ENCODE measurements at regions not wholly inside any gene's neighbourhood (a gene's known extent, or its start where the extent isn't known, plus 50 kb on each side); places are given as distances from the start of the nearest gene placed in this dataset.

DNA sequence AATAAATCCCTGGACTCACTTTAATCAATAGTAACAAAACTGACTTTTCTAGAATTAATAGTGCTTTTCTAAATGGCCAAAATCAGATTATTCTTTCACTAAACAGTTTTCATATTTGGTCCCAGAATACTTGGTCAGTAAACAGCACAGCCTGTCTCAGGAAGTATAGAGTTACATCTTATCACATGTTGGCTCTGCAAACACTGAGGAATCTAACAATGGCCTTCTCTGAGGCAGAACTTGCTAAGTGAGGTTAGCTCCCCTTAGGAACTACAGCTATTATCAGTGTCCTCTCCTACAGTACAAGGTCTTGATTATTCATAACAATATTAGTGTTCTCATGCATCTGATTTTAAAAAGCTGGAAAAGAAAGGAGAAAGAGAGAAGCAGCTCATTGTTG is 1622.8 kb downstream of the HACE1 start:
- no peak for DNase-seq

DNA sequence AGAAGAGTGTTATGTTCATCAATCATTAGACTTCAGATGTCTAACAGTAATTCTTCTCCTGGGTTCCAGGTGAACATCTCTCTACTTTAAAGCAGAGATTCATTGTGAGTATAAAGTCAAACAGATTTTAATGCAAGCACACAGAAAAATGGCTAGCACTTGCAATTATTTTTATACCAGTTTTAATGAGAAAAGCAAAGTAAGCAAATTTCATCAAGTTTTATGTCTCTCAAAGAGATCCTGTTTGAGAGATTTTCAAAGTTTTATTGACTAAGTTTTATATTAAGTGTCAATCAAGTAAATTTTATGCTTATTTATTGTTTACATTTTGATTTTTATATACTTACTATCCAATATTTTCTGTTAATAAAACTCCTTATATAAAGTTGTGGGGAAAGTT is 1628.5 kb downstream of the HACE1 start:
- no peak for DNase-seq

GRCh38 chr6:103215847-103216246 is 1643.9 kb downstream of the HACE1 start:
- DNase-seq = no peak

DNA sequence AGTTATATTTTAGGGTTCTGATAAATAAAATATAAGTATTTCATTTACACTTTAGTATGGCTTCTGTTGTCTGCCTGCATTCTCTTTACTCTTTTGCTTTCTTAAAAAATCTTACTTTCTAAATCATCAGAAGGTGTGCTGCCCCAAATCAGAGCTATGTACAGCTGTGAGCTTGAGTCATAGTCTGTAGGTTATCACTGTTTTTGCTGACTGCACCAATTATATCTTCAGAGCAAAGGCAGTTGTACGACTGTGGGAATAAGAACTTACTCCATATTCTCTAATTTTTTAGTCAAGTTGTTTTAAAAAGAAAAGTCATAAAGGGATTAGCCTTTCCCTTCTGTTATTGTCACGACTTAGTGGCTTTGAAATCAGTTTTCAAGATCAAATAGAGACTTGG is 1649.0 kb downstream of the HACE1 start:
- no peak for DNase-seq

DNA sequence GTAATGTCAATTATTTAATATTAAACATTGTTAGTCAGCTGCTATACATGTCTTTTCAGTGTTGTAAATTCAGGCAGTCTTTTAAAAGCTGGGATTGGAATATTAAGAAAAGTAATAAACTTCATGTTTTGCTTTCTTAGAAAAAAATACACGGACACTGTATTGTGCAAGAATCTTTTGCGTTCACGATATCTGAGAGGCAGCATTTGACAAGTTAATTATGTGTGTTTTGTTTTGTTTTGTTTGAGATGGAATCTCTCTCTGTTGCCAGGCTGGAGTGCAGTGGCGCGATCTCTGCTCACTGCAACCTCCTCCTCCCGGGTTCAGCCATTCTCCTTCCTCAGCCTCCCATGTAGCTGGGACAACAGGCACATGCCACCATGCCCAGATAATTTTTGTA is 1661.3 kb downstream of the HACE1 start:
- no peak for DNase-seq

- DNase-seq = no peak
These were observed 1666.3 kb downstream of the HACE1 start for GRCh38 chr6:103193413-103193812.

- DNase-seq = no peak
These were observed 1668.2 kb downstream of the HACE1 start for GRCh38 chr6:103191391-103192093.

- DNase-seq = no peak
These were observed 1674.9 kb downstream of the HACE1 start for GRCh38 chr6:103184776-103185175.

DNA sequence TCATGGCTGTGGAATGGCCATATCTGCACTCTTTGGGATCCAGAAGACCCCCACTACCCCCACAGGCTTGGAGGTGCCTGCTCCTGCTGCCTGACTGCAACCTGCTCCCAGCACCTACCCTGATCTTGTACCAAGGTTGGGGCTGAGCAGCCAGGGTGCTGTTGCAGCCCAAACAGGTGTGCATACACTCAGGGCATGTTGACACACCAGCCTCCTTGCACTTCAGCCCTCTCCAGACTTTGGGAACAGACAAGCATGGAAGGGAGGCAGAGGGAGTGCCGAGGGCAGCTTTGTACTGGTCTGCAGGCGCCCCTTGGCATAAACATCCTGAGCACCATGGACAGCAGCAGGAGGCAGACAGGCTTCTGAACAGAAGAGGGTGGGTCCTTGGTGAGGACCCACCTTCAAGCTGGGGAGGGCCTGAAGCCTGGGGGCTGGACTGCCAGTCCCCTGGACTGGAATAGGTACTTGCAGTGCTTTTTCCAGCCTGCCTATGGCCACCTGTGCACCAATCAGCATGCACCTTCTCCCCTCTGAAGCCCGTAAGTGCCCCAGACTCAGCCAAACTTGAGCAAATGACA is 1675.8 kb downstream of the HACE1 start:
- no peak for DNase-seq

- no peak for DNase-seq
These were observed 1681.5 kb downstream of the HACE1 start for GRCh38 chr6:103178193-103178592.

- no peak for DNase-seq
These were observed 1681.9 kb downstream of the HACE1 start for GRCh38 chr6:103177791-103178190.

DNA sequence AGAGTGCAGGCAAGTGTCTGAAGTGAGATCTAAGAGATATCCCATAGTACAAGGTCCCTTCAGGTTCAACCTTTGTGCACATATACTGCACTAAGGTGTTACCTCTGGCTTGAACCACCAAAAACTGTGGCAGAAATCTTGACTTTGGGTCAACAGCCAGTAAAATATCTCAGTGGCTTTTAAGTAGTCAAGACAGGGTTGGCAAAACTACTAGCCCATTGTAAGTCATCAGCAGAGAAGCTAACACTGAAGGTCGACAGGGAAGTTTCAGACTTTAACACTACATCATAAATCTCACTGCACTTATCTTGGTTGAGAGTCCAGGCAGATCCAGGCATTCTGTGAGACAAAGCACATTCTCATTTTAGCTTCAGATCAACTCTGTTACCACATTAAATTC is 1684.7 kb downstream of the HACE1 start:
- no peak for DNase-seq

DNA sequence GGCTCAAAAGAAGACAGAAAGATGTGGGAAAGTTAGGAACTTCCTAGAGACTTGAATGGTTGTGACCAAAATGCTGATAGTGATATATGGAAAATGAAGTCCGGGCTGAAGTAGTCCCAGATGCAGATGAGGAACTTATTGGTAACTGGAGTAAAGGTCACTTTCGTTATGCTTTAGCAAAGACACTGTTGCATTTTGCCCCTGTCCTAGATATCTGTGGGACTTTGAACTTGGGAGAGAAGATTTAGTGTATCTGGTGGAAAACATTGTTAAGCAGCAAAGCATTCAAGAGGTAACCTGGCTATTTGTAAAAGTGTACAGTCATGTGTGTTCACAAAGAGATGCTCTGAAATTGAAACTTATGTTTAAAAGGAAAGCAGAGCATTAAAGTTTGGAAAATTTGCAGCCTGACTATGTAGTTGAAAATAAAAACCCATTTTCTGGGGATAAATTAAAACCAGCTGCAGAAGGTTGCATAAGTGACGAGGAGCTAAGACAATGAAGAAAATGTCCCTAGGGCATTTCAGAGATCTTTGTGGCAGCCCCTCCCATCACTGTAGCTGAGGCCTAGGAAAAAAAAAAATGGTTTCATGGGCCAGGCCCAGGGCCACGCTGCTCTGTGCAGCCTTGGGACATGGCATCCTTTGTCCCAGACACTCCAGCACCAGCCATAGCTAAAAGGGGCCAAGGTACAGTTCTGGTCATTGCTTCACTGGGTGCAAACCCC is 1692.2 kb downstream of the HACE1 start:
- no peak for DNase-seq

- no peak for DNase-seq
These were observed 1704.7 kb downstream of the HACE1 start for GRCh38 chr6:103154779-103155572.

DNA sequence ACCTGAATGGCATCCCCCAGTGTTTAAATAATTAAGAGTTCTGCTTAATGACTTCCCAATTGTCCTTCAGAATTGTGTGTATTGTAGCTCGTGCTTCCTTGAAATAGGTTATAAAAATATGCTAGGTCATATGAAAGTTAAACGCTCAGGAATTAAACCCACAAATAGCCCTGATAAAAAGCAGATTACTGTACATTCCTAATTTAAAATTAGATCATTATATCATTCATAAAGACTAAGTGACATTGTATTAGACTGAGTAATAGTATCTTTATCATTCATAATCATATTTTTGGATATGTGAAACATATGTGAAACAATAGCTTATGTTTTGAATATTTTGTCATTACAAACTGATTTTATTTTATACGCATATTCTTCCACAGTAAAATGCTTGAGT is 1706.7 kb downstream of the HACE1 start:
- DNase-seq = no peak

DNA sequence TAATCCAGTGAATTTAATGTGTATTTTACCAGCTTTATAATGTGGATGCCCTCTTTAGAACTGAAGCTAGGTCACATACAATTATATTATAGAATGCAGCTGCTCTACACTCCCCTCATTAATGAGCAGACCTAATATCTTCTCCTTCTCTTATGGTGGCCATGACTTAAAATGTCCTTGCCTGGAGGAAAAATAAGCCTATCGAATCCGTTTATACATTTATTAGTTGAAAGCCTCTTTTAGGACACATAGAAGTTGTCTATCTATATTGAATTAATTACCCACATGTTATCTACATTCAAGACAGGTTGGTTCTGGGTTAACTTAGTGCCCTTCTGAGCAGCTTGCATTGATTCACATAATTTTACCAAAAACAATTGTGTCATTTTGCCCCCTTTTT is 1716.8 kb downstream of the HACE1 start:
- no peak for DNase-seq

DNA sequence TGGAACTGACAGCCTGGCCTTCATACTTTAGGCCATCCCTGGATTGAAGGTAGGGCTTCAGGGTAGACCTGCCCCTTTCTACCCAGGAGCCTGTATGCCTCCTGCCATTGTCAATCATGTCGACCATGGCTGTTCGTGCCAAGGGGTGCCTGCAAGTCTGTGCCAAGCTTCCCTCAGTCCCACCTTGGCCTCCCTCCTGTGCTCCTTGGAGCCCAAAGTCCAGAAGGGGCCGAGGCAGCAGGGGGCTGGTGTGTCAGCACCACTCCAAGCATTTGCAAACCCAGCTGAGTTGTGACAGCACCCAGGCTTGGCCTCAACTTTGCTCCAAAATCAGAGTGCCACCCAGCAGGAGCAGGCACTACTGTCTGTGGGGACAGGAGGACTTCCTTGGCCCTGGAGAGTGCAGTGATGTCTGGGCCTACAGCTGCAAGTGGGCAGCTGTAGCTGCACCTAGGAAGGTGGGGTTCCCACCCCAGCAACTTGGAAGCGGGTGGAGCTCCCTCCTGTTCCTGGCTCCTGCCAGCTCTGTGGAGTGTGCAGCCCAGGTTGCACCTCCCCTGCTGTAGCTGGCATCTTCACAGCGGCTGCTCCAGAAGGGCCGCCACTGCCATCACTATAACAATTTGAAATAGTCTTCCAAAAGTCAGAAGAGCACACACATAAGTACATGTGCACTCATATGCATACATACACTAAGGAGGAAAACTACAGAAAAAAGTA is 1719.3 kb downstream of the HACE1 start:
- DNase-seq = no peak

DNA sequence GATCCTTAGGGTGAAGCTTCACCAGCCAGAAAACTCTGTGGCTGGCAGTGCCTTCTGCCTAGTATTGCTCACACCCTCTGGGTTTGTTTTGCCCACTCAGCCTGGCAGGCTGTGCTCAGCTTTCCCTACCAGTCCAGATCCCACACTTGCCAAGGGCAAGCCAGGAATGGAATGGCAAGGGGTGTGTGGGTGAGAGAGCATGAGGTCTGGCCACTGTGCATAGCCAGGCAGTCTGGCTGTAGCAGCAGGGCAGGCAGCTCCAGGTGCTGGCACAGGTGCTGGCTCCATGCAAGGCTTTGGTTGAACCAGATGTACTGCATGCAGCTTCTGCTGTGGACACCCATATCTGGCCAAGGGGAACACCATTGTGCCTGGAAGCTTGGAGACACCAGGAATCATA is 1720.3 kb downstream of the HACE1 start:
- DNase-seq = no peak

DNA sequence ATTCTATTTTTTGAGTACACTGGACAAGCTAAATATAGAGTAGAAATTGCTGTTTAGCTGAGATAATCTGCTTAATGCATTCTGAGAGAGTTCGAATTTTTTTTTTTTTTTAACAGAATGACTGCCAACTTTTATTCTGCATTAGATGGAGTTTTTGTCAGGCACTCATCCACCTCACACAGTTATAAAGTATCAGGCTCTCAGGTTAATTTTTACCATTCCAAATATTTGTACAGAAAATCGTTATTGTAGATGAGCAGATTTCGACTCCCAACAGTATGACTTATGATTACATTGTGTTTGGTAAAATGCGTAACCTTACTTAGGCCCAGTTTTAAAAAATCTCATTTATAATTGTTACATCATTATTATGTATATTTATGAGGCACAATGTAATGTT is 1731.0 kb downstream of the GRIK2 start:
- DNase-seq = no peak

DNA sequence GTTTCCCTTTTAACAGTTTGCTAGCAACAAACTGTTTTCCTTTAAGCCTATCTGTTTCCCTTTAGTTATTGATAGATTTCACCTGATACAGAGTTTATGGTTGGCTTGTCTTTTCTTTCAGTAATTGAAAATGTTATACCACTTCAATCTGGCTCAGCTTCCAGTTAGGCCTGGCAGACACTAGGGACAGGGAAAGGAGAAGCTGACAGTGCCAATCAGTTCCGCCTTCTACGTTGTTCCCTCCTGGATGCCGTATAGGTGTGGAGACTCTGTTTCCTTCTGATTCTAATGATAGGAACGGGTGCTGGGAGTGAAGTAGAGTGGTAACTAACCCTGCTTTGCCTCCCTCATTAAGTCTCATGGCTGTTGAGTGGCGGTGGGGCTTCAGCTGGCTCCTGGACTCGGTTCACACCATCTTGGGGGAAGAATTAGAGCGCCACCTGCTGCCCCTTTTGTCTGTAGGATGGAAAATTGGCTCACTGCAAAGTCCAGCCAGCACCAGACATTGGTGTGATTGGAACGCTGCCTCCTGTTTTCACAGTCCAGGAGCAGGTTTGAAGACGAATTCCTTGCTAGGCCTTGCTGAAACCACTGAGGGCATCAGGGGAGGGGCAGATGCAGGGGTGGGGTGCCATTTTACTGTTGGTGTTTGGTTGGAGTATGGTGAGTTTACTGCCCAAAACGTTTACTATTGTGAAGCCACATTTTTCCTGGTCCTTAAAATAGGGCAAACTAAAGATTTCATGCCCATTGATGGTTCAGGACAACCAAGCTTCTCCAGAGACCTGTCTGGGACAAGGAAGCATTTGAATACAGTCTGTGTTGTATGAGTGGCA is 1729.5 kb downstream of the GRIK2 start:
- no peak for DNase-seq

DNA sequence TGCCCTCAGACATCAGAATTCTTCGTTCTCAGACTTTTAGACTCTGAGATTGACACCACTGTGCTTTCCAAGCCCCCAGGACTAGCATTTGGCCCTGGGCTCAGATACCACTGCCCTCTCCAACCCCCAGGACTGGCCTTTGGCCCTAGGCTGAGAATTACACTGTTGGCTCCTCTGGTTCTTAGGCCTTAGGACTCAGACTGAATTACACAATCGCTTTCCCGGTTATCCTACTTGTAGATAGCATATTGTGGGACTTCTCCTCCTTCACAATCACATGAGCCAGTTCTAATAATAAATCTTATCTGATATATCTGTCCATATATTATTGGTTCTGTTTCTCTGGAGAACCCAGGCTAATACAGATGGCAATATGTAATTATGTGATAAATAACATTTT is 1725.5 kb downstream of the GRIK2 start:
- no peak for DNase-seq

DNA sequence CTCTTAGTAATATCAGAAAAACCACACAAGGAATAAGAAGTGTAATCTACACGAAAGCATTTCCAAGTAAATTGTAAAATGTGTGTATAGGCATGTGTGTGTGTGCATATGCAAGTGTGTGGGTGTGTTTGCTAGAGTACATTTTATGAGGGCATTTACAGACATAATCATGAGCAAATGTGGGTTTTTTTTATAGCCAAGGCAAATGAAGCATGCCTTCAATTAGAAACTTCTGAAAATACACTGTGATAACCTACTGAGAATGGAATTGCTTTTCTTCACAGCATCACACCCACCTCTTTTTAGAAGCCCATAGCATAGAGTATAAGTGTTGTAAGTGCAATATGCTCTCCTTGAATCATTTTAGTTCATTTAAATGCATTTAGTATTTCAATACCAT is 1721.1 kb downstream of the GRIK2 start:
- DNase-seq = no peak

All from stimulated activated naive CD4-positive, alpha-beta T cell (primary cell).